HEK293T (cell line): ENCODE measurements at regions not wholly inside any gene's neighbourhood (a gene's known extent, or its start where the extent isn't known, plus 50 kb on each side); places are given as distances from the start of the nearest gene placed in this dataset.

Experiments
- ARNT ChIP-seq: fragments of 450-650 bp; IDR thresholded peaks from 2 replicates; pipeline ENCODE4 v1.6.1; 2017; ENCODE audit warnings: mild to moderate bottlenecking
- BHLHE40 ChIP-seq: fragments of 450-650 bp; IDR thresholded peaks from 2 replicates; pipeline ENCODE4 v1.6.1; 2016; ENCODE audit warnings: mild to moderate bottlenecking, moderate library complexity, borderline replicate concordance
- FOXK2 ChIP-seq: fragments of 450-650 bp; IDR thresholded peaks from 2 replicates; pipeline ENCODE4 v1.6.1; 2016; ENCODE audit warnings: mild to moderate bottlenecking
- FOXM1 ChIP-seq: fragments of 450-650 bp; IDR thresholded peaks from 2 replicates; pipeline ENCODE4 v1.6.1; 2017; ENCODE audit warnings: mild to moderate bottlenecking, borderline replicate concordance
- HDGF ChIP-seq: fragments of 450-650 bp; IDR thresholded peaks from 2 replicates; pipeline ENCODE4 v1.6.1; 2017; ENCODE audit warnings: antibody characterized with exemption, borderline replicate concordance
- NFRKB ChIP-seq: fragments of 450-650 bp; IDR thresholded peaks from 2 replicates; pipeline ENCODE4 v1.6.1; 2016; ENCODE audit warnings: mild to moderate bottlenecking, moderate library complexity
- SP1 ChIP-seq: fragments of 450-650 bp; IDR thresholded peaks from 2 replicates; pipeline ENCODE4 v1.6.1; 2017
- TARDBP ChIP-seq: fragments of 450-650 bp; IDR thresholded peaks from 2 replicates; pipeline ENCODE4 v1.6.1; 2016
- ZNF384 ChIP-seq: fragments of 450-650 bp; IDR thresholded peaks from 2 replicates; pipeline ENCODE4 v1.6.1; 2016

- TF ChIP-seq HDGF (no peak), FOXM1 (no peak), FOXK2 (no peak), ZNF384 (no peak), NFRKB (no peak), TARDBP (no peak), BHLHE40 (no peak), ARNT (no peak), SP1 (no peak)
These were observed 1647.4 kb upstream of the DDX18 start for GRCh38 chr2:116167107-116167506.
